HG02973 (cell line): ENCODE measurements at regions not wholly inside any gene's neighbourhood (a gene's known extent, or its start where the extent isn't known, plus 50 kb on each side); places are given as distances from the start of the nearest gene placed in this dataset.

Source experiments
- ATAC-seq: cut with Tn5 transposase; IDR thresholded peaks from one replicate; pipeline ENCODE4 v1.9.1; 2021; ENCODE audit warnings: moderate library complexity; ENCODE audit not compliant: unreplicated experiment

DNA sequence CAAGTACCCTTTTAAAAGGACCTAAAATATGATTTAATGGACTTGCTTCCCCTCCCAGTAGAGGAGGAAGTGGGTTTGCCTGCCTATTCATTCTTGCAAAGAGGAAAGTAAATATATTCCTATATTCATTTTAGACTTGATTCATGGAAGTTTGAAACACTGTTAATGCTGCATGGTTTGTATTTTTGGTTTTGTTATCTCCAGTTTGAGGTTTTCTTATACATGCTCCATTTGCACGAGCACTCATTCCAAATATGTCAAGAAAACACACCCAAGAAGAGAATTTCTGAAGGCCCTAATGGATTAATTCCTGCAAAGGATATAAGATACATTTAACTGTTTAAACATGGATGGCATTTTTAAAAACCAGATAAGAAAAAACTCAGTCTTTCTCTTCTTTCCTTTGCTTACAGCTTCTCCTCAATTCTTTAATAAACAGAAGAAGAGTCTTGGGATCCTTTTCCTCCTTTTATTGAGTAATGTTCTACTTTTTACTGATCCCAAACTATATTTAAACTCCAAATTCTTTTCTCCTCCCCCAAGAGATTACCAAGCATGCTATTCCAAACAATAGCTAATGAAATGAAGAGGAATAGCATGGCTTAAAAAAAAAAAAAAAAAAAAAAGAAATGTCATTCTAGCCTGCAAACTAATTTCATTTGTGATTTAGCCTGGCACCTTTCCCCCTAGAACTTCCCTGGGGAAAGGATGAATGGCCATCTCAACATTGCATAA, 54.6 kb upstream of the LDB2 start:
- no peak for ATAC-seq

DNA sequence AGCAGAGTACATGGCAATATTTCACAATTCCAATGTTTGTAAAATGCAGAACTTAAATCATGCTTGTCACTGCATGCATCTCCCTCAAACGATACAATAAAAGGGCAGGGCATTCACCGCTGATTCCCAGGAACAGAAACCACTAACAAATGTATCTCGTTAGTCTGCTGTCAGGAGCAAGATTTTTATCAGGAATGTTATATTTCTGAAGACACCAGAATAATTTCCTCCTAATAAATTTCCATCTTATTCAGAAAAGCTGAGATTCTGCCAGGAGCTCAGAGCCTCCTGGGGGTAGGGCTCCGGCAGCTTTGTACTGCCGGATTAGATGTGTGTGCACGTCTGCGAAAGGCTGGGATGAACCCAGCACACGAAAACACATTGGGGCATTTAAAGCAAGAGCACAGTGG, 54.0 kb upstream of the LDB2 start:
- no peak for ATAC-seq
